ENCODE measurements at regions not wholly inside any gene's neighbourhood (a gene's known extent, or its start where the extent isn't known, plus 50 kb on each side); places are given as distances from the start of the nearest gene placed in this dataset.

- TF ChIP-seq CTCF (conservative IDR thresholded peaks at IDR 0.05; ENCODE audit: control insufficient read depth, insufficient read depth, low read depth, low read length): no peak
- no peak overlapping the region for H3K4me3 ChIP-seq (ENCODE audit: control insufficient read depth, low read depth, low read length)
- no peak for DNase-seq (ENCODE audit: low read depth)
Observed at GRCh38 chr5:165781738-165782137, 2276.3 kb downstream of the MAT2B start.

DNA sequence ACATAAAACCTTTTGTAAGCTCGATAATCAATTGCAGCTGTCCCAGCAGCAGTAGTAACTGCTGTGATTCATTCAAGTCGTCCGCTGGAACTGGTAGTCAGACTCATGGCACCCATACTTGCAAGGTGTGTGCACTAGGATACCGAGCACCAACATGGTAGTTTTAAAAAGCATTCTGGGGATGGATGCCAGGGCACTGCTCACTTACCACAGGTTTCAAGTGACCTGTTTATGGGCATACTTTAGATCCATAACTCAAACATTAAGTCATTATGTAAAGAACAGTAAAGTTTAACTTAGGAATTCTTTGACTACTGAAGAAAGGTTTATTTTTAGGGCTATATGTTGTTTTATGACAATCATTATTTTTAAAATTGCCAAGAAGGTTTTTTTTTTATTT lies 2277.6 kb downstream of the MAT2B start:
- TF ChIP-seq CTCF (conservative IDR thresholded peaks at IDR 0.05; ENCODE audit: control insufficient read depth, insufficient read depth, low read depth, low read length): no peak
- no peak overlapping the region for H3K4me3 ChIP-seq (ENCODE audit: control insufficient read depth, low read depth, low read length)
- DNase-seq (ENCODE audit: low read depth): no peak

DNA sequence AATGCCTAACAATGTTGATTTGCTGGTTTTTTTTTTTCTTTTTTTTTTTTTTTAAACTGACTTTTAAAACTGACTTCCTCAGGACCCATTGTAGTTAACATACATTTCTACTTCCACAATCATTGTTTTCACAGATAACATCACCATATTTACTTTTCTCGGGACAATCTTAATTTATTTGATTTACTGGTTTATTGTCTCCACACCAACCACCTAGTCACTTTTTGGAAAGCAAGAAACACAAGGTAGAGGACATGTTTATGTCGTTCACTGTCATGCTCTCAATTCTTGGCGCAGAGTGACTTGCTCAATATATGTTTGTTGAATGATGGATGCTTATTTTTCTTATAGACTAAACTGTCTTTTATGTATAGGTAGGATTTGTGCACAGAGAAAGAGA lies 2280.7 kb downstream of the MAT2B start:
- no peak for TF ChIP-seq CTCF (conservative IDR thresholded peaks at IDR 0.05; ENCODE audit: control insufficient read depth, insufficient read depth, low read depth, low read length)
- no peak overlapping the region for H3K4me3 ChIP-seq (ENCODE audit: control insufficient read depth, low read depth, low read length)
- DNase-seq (ENCODE audit: low read depth): no peak

DNA sequence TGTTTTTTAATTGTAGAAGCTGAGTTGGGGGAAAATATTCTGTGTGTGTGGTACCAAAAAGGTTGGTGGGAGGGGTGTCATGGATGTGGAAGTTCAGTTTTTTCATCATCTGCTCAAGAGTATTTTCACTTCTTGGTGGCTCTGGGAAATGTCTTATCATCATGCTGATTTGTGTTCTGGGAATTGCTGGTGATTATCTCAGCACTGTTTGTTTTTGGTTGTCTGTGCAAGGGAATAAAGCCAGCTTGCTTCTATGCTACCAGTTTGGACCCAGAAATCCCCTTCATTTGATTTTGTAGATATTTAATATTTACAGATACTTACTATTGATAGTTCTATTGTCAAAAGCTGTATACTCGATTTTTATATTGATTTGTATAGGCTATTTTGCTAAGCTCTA lies 2289.7 kb downstream of the MAT2B start:
- no peak for TF ChIP-seq CTCF (conservative IDR thresholded peaks at IDR 0.05; ENCODE audit: control insufficient read depth, insufficient read depth, low read depth, low read length)
- H3K4me3 ChIP-seq (ENCODE audit: control insufficient read depth, low read depth, low read length): no peak overlapping the region
- no peak for DNase-seq (ENCODE audit: low read depth)

DNA sequence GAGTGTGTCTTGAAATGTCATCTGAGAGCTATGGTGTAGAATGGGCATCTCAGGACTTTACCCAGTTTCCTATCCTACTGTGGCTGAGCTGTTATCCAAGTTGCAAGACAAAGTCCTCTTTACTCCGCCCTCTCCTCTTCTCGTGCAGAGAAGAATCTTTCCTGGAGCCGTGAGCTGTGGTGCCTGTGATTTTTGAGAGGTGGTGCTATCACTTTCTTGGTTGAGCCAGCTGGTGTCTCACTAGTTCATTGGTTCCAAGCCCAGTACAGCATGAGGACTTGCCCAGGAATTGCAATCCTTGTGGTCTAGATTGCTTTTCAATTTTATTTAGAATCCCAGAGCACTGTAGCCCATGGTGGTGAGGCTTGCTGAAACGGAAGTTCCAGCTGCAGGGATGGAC lies 2300.3 kb downstream of the MAT2B start:
- DNase-seq (ENCODE audit: low read depth): no peak
- H3K4me3 ChIP-seq (ENCODE audit: control insufficient read depth, low read depth, low read length): no peak overlapping the region
- TF ChIP-seq CTCF (conservative IDR thresholded peaks at IDR 0.05; ENCODE audit: control insufficient read depth, insufficient read depth, low read depth, low read length): no peak

- no peak for TF ChIP-seq CTCF (conservative IDR thresholded peaks at IDR 0.05; ENCODE audit: control insufficient read depth, insufficient read depth, low read depth, low read length)
- DNase-seq (ENCODE audit: low read depth): no peak
- no peak overlapping the region for H3K4me3 ChIP-seq (ENCODE audit: control insufficient read depth, low read depth, low read length)
Observed at GRCh38 chr5:165808335-165808734, 2302.9 kb downstream of the MAT2B start.

DNA sequence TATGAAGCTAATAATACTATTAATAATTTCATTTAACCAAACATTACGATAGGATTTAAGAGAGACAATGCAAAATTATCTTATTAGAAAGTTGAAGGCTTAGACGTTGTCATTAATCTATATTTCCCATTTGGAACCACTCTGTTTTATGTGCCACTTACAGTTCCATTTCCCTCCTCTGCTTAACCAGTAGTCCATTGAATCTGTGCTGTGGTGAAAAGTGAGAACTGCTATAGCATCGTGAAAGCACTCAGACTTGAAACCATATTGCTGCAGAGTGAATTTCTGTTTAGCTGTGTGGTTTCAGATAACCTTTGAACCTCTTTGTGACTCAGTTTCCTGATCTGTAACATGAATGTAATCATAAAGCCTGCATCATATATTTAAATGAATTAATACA lies 2304.5 kb downstream of the MAT2B start:
- no peak overlapping the region for H3K4me3 ChIP-seq (ENCODE audit: control insufficient read depth, low read depth, low read length)
- DNase-seq (ENCODE audit: low read depth): no peak
- no peak for TF ChIP-seq CTCF (conservative IDR thresholded peaks at IDR 0.05; ENCODE audit: control insufficient read depth, insufficient read depth, low read depth, low read length)
